ENCODE measurements at regions not wholly inside any gene's neighbourhood (a gene's known extent, or its start where the extent isn't known, plus 50 kb on each side); places are given as distances from the start of the nearest gene placed in this dataset.

GRCh38 chr3:117096549-117096948 is 387.0 kb downstream of the TUSC7 start:
- Histone ChIP-seq H3K9ac (ENCODE audit: low read depth, low read length) (no peak overlapping the region), H3K27me3 (ENCODE audit: insufficient read depth, low read length) (no peaks in the 10 kb centered on the region), H3K36me3 (ENCODE audit: insufficient read depth, low read depth, low read length) (no peaks in the 10 kb centered on the region), H3K4me3 (ENCODE audit: low read length) (no peak overlapping the region), H3K4me1 (ENCODE audit: insufficient read depth, low read length) (no peaks in the 10 kb centered on the region), H3K27ac (ENCODE audit: low read length) (no peak overlapping the region), H3K9me3 (ENCODE audit: insufficient read depth, low read depth, low read length) (no peaks in the 10 kb centered on the region)

- Histone ChIP-seq H3K27ac (ENCODE audit: low read length) (no peak overlapping the region), H3K4me1 (ENCODE audit: insufficient read depth, low read length) (no peaks in the 10 kb centered on the region), H3K9me3 (ENCODE audit: insufficient read depth, low read depth, low read length) (no peaks in the 10 kb centered on the region), H3K9ac (ENCODE audit: low read depth, low read length) (no peak overlapping the region), H3K27me3 (ENCODE audit: insufficient read depth, low read length) (no peaks in the 10 kb centered on the region), H3K36me3 (ENCODE audit: insufficient read depth, low read depth, low read length) (no peaks in the 10 kb centered on the region), H3K4me3 (ENCODE audit: low read length) (no peak overlapping the region)
These were observed 387.8 kb downstream of the TUSC7 start for GRCh38 chr3:117097351-117097750.

GRCh38 chr3:117101697-117102096 is 392.1 kb downstream of the TUSC7 start:
- H3K4me3 ChIP-seq (ENCODE audit: low read length) = no peak overlapping the region
- H3K27me3 ChIP-seq (ENCODE audit: insufficient read depth, low read length) = no peaks in the 10 kb centered on the region

GRCh38 chr3:117102426-117102825 is 392.8 kb downstream of the TUSC7 start:
- H3K27me3 ChIP-seq (ENCODE audit: insufficient read depth, low read length) = no peaks in the 10 kb centered on the region
- no peak overlapping the region for H3K9ac ChIP-seq (ENCODE audit: low read depth, low read length)
- H3K9me3 ChIP-seq (ENCODE audit: insufficient read depth, low read depth, low read length) = no peaks in the 10 kb centered on the region
- H3K36me3 ChIP-seq (ENCODE audit: insufficient read depth, low read depth, low read length) = no peaks in the 10 kb centered on the region
- peaks cover 8% of the 10 kb centered on the region; the same call in 1 of the 2 replicates for H3K4me1 ChIP-seq (ENCODE audit: insufficient read depth, low read length)
- no peak overlapping the region for H3K4me3 ChIP-seq (ENCODE audit: low read length)
- H3K27ac ChIP-seq (ENCODE audit: low read length) = no peak overlapping the region

More at GRCh38 chr3:117101697-117102096, 392.1 kb downstream of the TUSC7 start:
- Histone ChIP-seq H3K9me3 (ENCODE audit: insufficient read depth, low read depth, low read length) (no peaks in the 10 kb centered on the region), H3K9ac (ENCODE audit: low read depth, low read length) (no peak overlapping the region), H3K27ac (ENCODE audit: low read length) (no peak overlapping the region), H3K36me3 (ENCODE audit: insufficient read depth, low read depth, low read length) (no peaks in the 10 kb centered on the region), H3K4me1 (ENCODE audit: insufficient read depth, low read length) (peaks cover 8% of the 10 kb centered on the region; the same call in 1 of the 2 replicates)

- no peak overlapping the region for H3K4me3 ChIP-seq (ENCODE audit: low read length)
- H3K27me3 ChIP-seq (ENCODE audit: insufficient read depth, low read length) = no peaks in the 10 kb centered on the region
- H3K4me1 ChIP-seq (ENCODE audit: insufficient read depth, low read length) = peaks cover 8% of the 10 kb centered on the region; the same call in 1 of the 2 replicates
- no peak overlapping the region for H3K9ac ChIP-seq (ENCODE audit: low read depth, low read length)
- H3K9me3 ChIP-seq (ENCODE audit: insufficient read depth, low read depth, low read length) = no peaks in the 10 kb centered on the region
- H3K36me3 ChIP-seq (ENCODE audit: insufficient read depth, low read depth, low read length) = no peaks in the 10 kb centered on the region
- H3K27ac ChIP-seq (ENCODE audit: low read length) = no peak overlapping the region
These were observed 394.1 kb downstream of the TUSC7 start for GRCh38 chr3:117103675-117104074.

GRCh38 chr3:117104381-117104780 is 394.8 kb downstream of the TUSC7 start:
- Histone ChIP-seq H3K9me3 (ENCODE audit: insufficient read depth, low read depth, low read length) (no peaks in the 10 kb centered on the region), H3K4me3 (ENCODE audit: low read length) (no peak overlapping the region), H3K36me3 (ENCODE audit: insufficient read depth, low read depth, low read length) (no peaks in the 10 kb centered on the region), H3K4me1 (ENCODE audit: insufficient read depth, low read length) (peaks cover 8% of the 10 kb centered on the region; the same call in 1 of the 2 replicates), H3K9ac (ENCODE audit: low read depth, low read length) (no peak overlapping the region), H3K27ac (ENCODE audit: low read length) (no peak overlapping the region), H3K27me3 (ENCODE audit: insufficient read depth, low read length) (no peaks in the 10 kb centered on the region)

- H3K9ac ChIP-seq (ENCODE audit: low read depth, low read length) = no peak overlapping the region
- H3K9me3 ChIP-seq (ENCODE audit: insufficient read depth, low read depth, low read length) = no peaks in the 10 kb centered on the region
- H3K27ac ChIP-seq (ENCODE audit: low read length) = no peak overlapping the region
- no peak overlapping the region for H3K4me3 ChIP-seq (ENCODE audit: low read length)
- peaks cover 8% of the 10 kb centered on the region; the same call in 1 of the 2 replicates for H3K4me1 ChIP-seq (ENCODE audit: insufficient read depth, low read length)
- no peaks in the 10 kb centered on the region for H3K27me3 ChIP-seq (ENCODE audit: insufficient read depth, low read length)
- H3K36me3 ChIP-seq (ENCODE audit: insufficient read depth, low read depth, low read length) = no peaks in the 10 kb centered on the region
These were observed 395.2 kb downstream of the TUSC7 start for GRCh38 chr3:117104792-117105191.

- no peaks in the 10 kb centered on the region for H3K27me3 ChIP-seq (ENCODE audit: insufficient read depth, low read length)
- no peak overlapping the region for H3K27ac ChIP-seq (ENCODE audit: low read length)
- no peaks in the 10 kb centered on the region for H3K9me3 ChIP-seq (ENCODE audit: insufficient read depth, low read depth, low read length)
- H3K36me3 ChIP-seq (ENCODE audit: insufficient read depth, low read depth, low read length) = no peaks in the 10 kb centered on the region
- H3K9ac ChIP-seq (ENCODE audit: low read depth, low read length) = no peak overlapping the region
- H3K4me1 ChIP-seq (ENCODE audit: insufficient read depth, low read length) = peaks cover 8% of the 10 kb centered on the region; the same call in 1 of the 2 replicates
- H3K4me3 ChIP-seq (ENCODE audit: low read length) = no peak overlapping the region
These were observed 396.1 kb downstream of the TUSC7 start for GRCh38 chr3:117105686-117106085.

GRCh38 chr3:117106396-117106795 is 396.8 kb downstream of the TUSC7 start:
- Histone ChIP-seq H3K9ac (ENCODE audit: low read depth, low read length) (no peak overlapping the region), H3K4me1 (ENCODE audit: insufficient read depth, low read length) (peaks cover 8% of the 10 kb centered on the region; the same call in 1 of the 2 replicates), H3K27ac (ENCODE audit: low read length) (no peak overlapping the region), H3K4me3 (ENCODE audit: low read length) (no peak overlapping the region), H3K9me3 (ENCODE audit: insufficient read depth, low read depth, low read length) (no peaks in the 10 kb centered on the region), H3K36me3 (ENCODE audit: insufficient read depth, low read depth, low read length) (no peaks in the 10 kb centered on the region), H3K27me3 (ENCODE audit: insufficient read depth, low read length) (no peaks in the 10 kb centered on the region)

GRCh38 chr3:117107946-117108345 is 398.4 kb downstream of the TUSC7 start:
- Histone ChIP-seq H3K9ac (ENCODE audit: low read depth, low read length) (no peak overlapping the region), H3K4me1 (ENCODE audit: insufficient read depth, low read length) (peaks cover 8% of the 10 kb centered on the region; the same call in 1 of the 2 replicates), H3K36me3 (ENCODE audit: insufficient read depth, low read depth, low read length) (no peaks in the 10 kb centered on the region), H3K4me3 (ENCODE audit: low read length) (no peak overlapping the region), H3K27me3 (ENCODE audit: insufficient read depth, low read length) (no peaks in the 10 kb centered on the region), H3K9me3 (ENCODE audit: insufficient read depth, low read depth, low read length) (no peaks in the 10 kb centered on the region), H3K27ac (ENCODE audit: low read length) (no peak overlapping the region)

- Histone ChIP-seq H3K27me3 (ENCODE audit: insufficient read depth, low read length) (no peaks in the 10 kb centered on the region), H3K27ac (ENCODE audit: low read length) (no peak overlapping the region), H3K36me3 (ENCODE audit: insufficient read depth, low read depth, low read length) (no peaks in the 10 kb centered on the region), H3K9ac (ENCODE audit: low read depth, low read length) (no peak overlapping the region), H3K4me3 (ENCODE audit: low read length) (no peak overlapping the region), H3K9me3 (ENCODE audit: insufficient read depth, low read depth, low read length) (no peaks in the 10 kb centered on the region), H3K4me1 (ENCODE audit: insufficient read depth, low read length) (peaks cover 10% of the 10 kb centered on the region; the same call in 1 of the 2 replicates)
These were observed 399.6 kb downstream of the TUSC7 start for GRCh38 chr3:117109178-117109577.

GRCh38 chr3:117114517-117115265 is 405.1 kb downstream of the TUSC7 start:
- peaks cover 20% of the 10 kb centered on the region; the same call in 1 of the 2 replicates for H3K4me1 ChIP-seq (ENCODE audit: insufficient read depth, low read length)
- no peak overlapping the region for H3K27ac ChIP-seq (ENCODE audit: low read length)
- H3K27me3 ChIP-seq (ENCODE audit: insufficient read depth, low read length) = no peaks in the 10 kb centered on the region
- H3K9ac ChIP-seq (ENCODE audit: low read depth, low read length) = no peak overlapping the region
- H3K36me3 ChIP-seq (ENCODE audit: insufficient read depth, low read depth, low read length) = no peaks in the 10 kb centered on the region
- H3K4me3 ChIP-seq (ENCODE audit: low read length) = no peak overlapping the region
- no peaks in the 10 kb centered on the region for H3K9me3 ChIP-seq (ENCODE audit: insufficient read depth, low read depth, low read length)

All from iPS-20b (cell line).